H1 (cell line): ENCODE measurements at regions not wholly inside any gene's neighbourhood (a gene's known extent, or its start where the extent isn't known, plus 50 kb on each side); places are given as distances from the start of the nearest gene placed in this dataset.

ENCODE experiments used
- CTCF ChIA-PET: fragments of 300-600 bp; sonication (Branson Sonifier 250); formaldehyde crosslinking; loops from one replicate; lab custom pipeline; 2021; ENCODE audit not compliant: partially characterized antibody; lab: Charles Lee
- POLR2A ChIA-PET: fragments of 300-600 bp; sonication (Branson Sonifier 250); formaldehyde crosslinking; loops from one replicate; lab custom pipeline; 2021; ENCODE audit warnings: inconsistent platforms; ENCODE audit not compliant: partially characterized antibody; lab: Charles Lee
- DNase-seq, 2 experiments: peaks; one replicate each; pipeline versions ENCODE4 v3.0.0 to v3.0.0-alpha.2; 2010 to 2022; ENCODE audit warnings: low spot score in 2 of 2, low read depth in 1 of 2, mixed read lengths in 1 of 2
- FAIRE-seq: peaks from 2 replicates; lab custom pipeline; 2011; peaks lifted over from hg19 to GRCh38; lab: Jason Lieb, UNC
- H2AFZ ChIP-seq: 2 replicates; pipeline ENCODE4 v1.8.1; 2012; ENCODE audit warnings: low read length, inconsistent platforms
- H2AK5ac ChIP-seq: 2 replicates; pipeline ENCODE4 v1.6.1; 2013; ENCODE audit warnings: low read depth, low read length
- H2BK120ac ChIP-seq: replicated peaks from 2 replicates; pipeline ENCODE3; 2013; ENCODE audit warnings: low read depth, low read length, inconsistent platforms
- H2BK12ac ChIP-seq: 2 replicates; pipeline ENCODE4 v1.6.1; 2013; ENCODE audit warnings: low read depth, low read length
- H2BK15ac ChIP-seq: 2 replicates; pipeline ENCODE4 v1.6.1; 2013; ENCODE audit warnings: low read length
- H2BK20ac ChIP-seq: 2 replicates; pipeline ENCODE4 v1.6.1; 2013; ENCODE audit warnings: low read length
- H2BK5ac ChIP-seq: 2 replicates; pipeline ENCODE4 v1.6.1; 2013; ENCODE audit warnings: low read depth, low read length
- H3K14ac ChIP-seq: 2 replicates; pipeline ENCODE4 v1.6.1; 2013; ENCODE audit warnings: inconsistent platforms; ENCODE audit not compliant: insufficient read length
- H3K18ac ChIP-seq: 2 replicates; pipeline ENCODE4 v1.6.1; 2013; ENCODE audit warnings: low read length; ENCODE audit errors: extremely low read depth
- H3K23ac ChIP-seq: 2 replicates; pipeline ENCODE4 v1.6.1; 2013; ENCODE audit warnings: inconsistent platforms; ENCODE audit not compliant: insufficient read length
- H3K23me2 ChIP-seq: 2 replicates; pipeline ENCODE4 v1.6.1; 2013; ENCODE audit warnings: low read depth, low read length
- H3K27ac ChIP-seq: 2 replicates; pipeline ENCODE4 v1.6.1; 2011; ENCODE audit warnings: low read depth, low read length, inconsistent platforms
- H3K27me3 ChIP-seq, 4 experiments: replicated peaks in 1 of 4; 1 replicate in 1 of 4; 2 replicates in 3 of 4; pipeline versions ENCODE4 v1.6.1 to v1.8.1; 2011 to 2013; ENCODE audit warnings: low read length in 3 of 4, mild to moderate bottlenecking in 3 of 4, inconsistent platforms in 2 of 4, mixed read lengths in 2 of 4, moderate library complexity in 1 of 4; ENCODE audit not compliant: control insufficient read depth in 3 of 4, insufficient read depth in 3 of 4; ENCODE audit errors: extremely low read depth in 1 of 4
- H3K36me3 ChIP-seq, 4 experiments: 2 replicates each; pipeline versions ENCODE4 v1.6.1 to v1.8.1; 2011 to 2013; ENCODE audit warnings: mild to moderate bottlenecking in 4 of 4, low read length in 3 of 4, moderate library complexity in 2 of 4, control low read depth in 1 of 4, inconsistent platforms in 1 of 4; ENCODE audit not compliant: insufficient read depth in 4 of 4, control insufficient read depth in 2 of 4
- H3K4ac ChIP-seq: replicated peaks from 2 replicates; pipeline ENCODE3; 2013; ENCODE audit warnings: low read length, low read depth, mixed read lengths, inconsistent platforms; ENCODE audit not compliant: insufficient read length
- H3K4me1 ChIP-seq, 4 experiments: replicated peaks in 1 of 4; 1 replicate in 1 of 4; 2 replicates in 3 of 4; pipeline versions ENCODE4 v1.6.1 to v1.8.1; 2011 to 2013; ENCODE audit warnings: low read length in 3 of 4, inconsistent platforms in 2 of 4, mixed read lengths in 1 of 4; ENCODE audit not compliant: insufficient read depth in 4 of 4, control insufficient read depth in 3 of 4
- H3K4me2 ChIP-seq, 2 experiments: 2 replicates each; pipeline versions ENCODE4 v1.6.1 to v1.8.1; 2011 to 2013; ENCODE audit warnings: low read depth in 2 of 2, low read length in 2 of 2, control low read depth in 1 of 2, inconsistent platforms in 1 of 2, mild to moderate bottlenecking in 1 of 2; ENCODE audit not compliant: insufficient read depth in 1 of 2
- H3K4me3 ChIP-seq, 4 experiments: fragments of 200-600, 300-600 bp in 1 of 4; sonication (generic), shearing (Covaris generic), sonication (Bioruptor Twin) in 1 of 4; 2 replicates each; pipeline versions ENCODE4 v1.5.1 to v1.8.1; 2011 to 2016; ENCODE audit warnings: low read length in 4 of 4, low read depth in 3 of 4, control low read depth in 2 of 4, inconsistent platforms in 2 of 4, mild to moderate bottlenecking in 2 of 4, mixed read lengths in 1 of 4, moderate library complexity in 1 of 4; ENCODE audit not compliant: insufficient read depth in 2 of 4; ENCODE audit errors: extremely low read depth in 1 of 4
- H3K56ac ChIP-seq: replicated peaks from 2 replicates; pipeline ENCODE3; 2013; ENCODE audit warnings: low read depth, mild to moderate bottlenecking, mixed read lengths, low read length, inconsistent platforms; ENCODE audit not compliant: insufficient read length
- H3K79me1 ChIP-seq: 2 replicates; pipeline ENCODE4 v1.6.1; 2013; ENCODE audit warnings: low read depth, low read length, control low read depth
- H3K79me2 ChIP-seq, 2 experiments: 2 replicates each; pipeline versions ENCODE4 v1.6.1 to v1.8.1; 2012 to 2013; ENCODE audit warnings: low read length in 2 of 2, mild to moderate bottlenecking in 2 of 2, inconsistent platforms in 1 of 2; ENCODE audit not compliant: insufficient read depth in 2 of 2, control insufficient read depth in 1 of 2
- H3K9ac ChIP-seq, 4 experiments: replicated peaks in 1 of 4; 1 replicate in 1 of 4; 2 replicates in 3 of 4; pipeline versions ENCODE4 v1.6.1 to v1.8.1; 2011 to 2013; ENCODE audit warnings: low read depth in 3 of 4, low read length in 3 of 4, control low read depth in 2 of 4, mild to moderate bottlenecking in 2 of 4, moderate library complexity in 2 of 4, inconsistent platforms in 1 of 4; ENCODE audit errors: extremely low read depth in 1 of 4
- H3K9me3 ChIP-seq, 2 experiments: 2 replicates each; pipeline versions ENCODE4 v1.6.1 to v1.8.1; 2012 to 2013; ENCODE audit warnings: mild to moderate bottlenecking in 2 of 2, moderate library complexity in 2 of 2, control low read depth in 1 of 2, inconsistent platforms in 1 of 2, low read depth in 1 of 2, low read length in 1 of 2, mixed read lengths in 1 of 2; ENCODE audit not compliant: insufficient read depth in 2 of 2
- H4K20me1 ChIP-seq, 2 experiments: replicated peaks in 1 of 2; 2 replicates each; pipeline versions ENCODE3 to v1.8.1; 2011 to 2013; ENCODE audit warnings: inconsistent platforms in 2 of 2, low read length in 2 of 2, mild to moderate bottlenecking in 1 of 2; ENCODE audit not compliant: insufficient read depth in 2 of 2, control insufficient read depth in 1 of 2
- H4K5ac ChIP-seq: 2 replicates; pipeline ENCODE4 v1.6.1; 2013; ENCODE audit warnings: low read length, low read depth, mixed read lengths, inconsistent platforms; ENCODE audit not compliant: insufficient read length
- H4K8ac ChIP-seq: 2 replicates; pipeline ENCODE4 v1.8.0; 2013; ENCODE audit warnings: mild to moderate bottlenecking, moderate library complexity, low read length, inconsistent platforms; ENCODE audit not compliant: insufficient read depth; ENCODE audit errors: extremely low read depth
- H4K91ac ChIP-seq: replicated peaks from 2 replicates; pipeline ENCODE3; 2013; ENCODE audit warnings: low read length, mixed read lengths, inconsistent platforms; ENCODE audit not compliant: insufficient read length
- SP1 ChIP-seq: IDR thresholded peaks from 2 replicates; pipeline ENCODE4 v1.6.1; 2011; ENCODE audit warnings: low read depth, low read length
- WGBS, 2 experiments: shearing (Covaris generic) in 1 of 2; methylation state at CpG; one replicate each; pipeline versions ENCODE4 v1.1.6 to v1.1.7; 2013 to 2015; ENCODE audit warnings: low lambda C conversion rate in 2 of 2, mixed read lengths in 2 of 2, inconsistent platforms in 1 of 2, low coverage in 1 of 2, missing lambda C conversion rate in 1 of 2; ENCODE audit not compliant: insufficient replicate concordance in 2 of 2, insufficient coverage in 1 of 2, insufficient read length in 1 of 2; ENCODE audit errors: extremely low coverage in 1 of 2, missing lambda C conversion rate in 1 of 2; 5-methylcytosine and 5-hydroxymethylcytosine counted together

- H2BK120ac ChIP-seq = no peak overlapping the region
- no peak overlapping the region for H4K8ac ChIP-seq
- H3K4me1 ChIP-seq = peaks cover 0 to 10% (median 5%) of the 10 kb centered on the region in 4 experiments; a peak in 6 of 7 replicates
- FAIRE-seq (no peak), DNase-seq (no peak)
- H3K4ac ChIP-seq = no peak overlapping the region
- no peak overlapping the region for H3K23ac ChIP-seq
- H3K4me3 ChIP-seq = no peak overlapping the region
- no peak overlapping the region for H4K5ac ChIP-seq
- H3K18ac ChIP-seq = no peak overlapping the region
- H3K36me3 ChIP-seq = no peaks in the 10 kb centered on the region
- H3K56ac ChIP-seq = no peak overlapping the region
- CTCF ChIA-PET = no interaction called here
- 88% methylated on average over 6 of the region's 6 CpGs; no CpG with 5 or more reads in 1 of the 2 experiments for WGBS, 2 experiments
- peak overlapping the region; percentile 87; the same call in 1 of the 2 replicates for H2AFZ ChIP-seq
- no peak overlapping the region for H3K14ac ChIP-seq
- no peak overlapping the region for H2BK20ac ChIP-seq
- no peak overlapping the region for H3K27ac ChIP-seq
- H3K79me2 ChIP-seq = no peaks in the 10 kb centered on the region
- H4K91ac ChIP-seq = no peak overlapping the region
- H3K27me3 ChIP-seq = no peaks in the 10 kb centered on the region
- H2BK5ac ChIP-seq = no peak overlapping the region
- H3K23me2 ChIP-seq = no peaks in the 10 kb centered on the region
- H3K4me2 ChIP-seq = 0 out of 4 replicates have a peak overlapping the region, but pooled peaks of 1 of the 2 experiments have one; percentile 41
- H3K9me3 ChIP-seq = no peaks in the 10 kb centered on the region
- no peaks in the 10 kb centered on the region for H3K79me1 ChIP-seq
- POLR2A ChIA-PET = no interaction called here
- H4K20me1 ChIP-seq = no peaks in the 10 kb centered on the region
- no peak overlapping the region for H2AK5ac ChIP-seq
- no peak overlapping the region; the same call in 1 of the 2 replicates for H2BK12ac ChIP-seq
- H2BK15ac ChIP-seq = no peak overlapping the region
- no peak overlapping the region for H3K9ac ChIP-seq
- TF ChIP-seq SP1 = no peak
Measured at GRCh38 chr6:44737829-44738528, 350.5 kb downstream of the CDC5L start.
